Femur (tissue), 1 donor: ENCODE measurements at regions not wholly inside any gene's neighbourhood (a gene's known extent, or its start where the extent isn't known, plus 50 kb on each side); places are given as distances from the start of the nearest gene placed in this dataset.
"Not testable (repeated sequence)": the region's sequence is repeated elsewhere in the genome, so short reads cannot be mapped to it uniquely, and the experiment has no call there.

Experiments
- DNase-seq: peaks from one replicate; pipeline ENCODE4 v3.0.0-alpha.2; 2017

DNA sequence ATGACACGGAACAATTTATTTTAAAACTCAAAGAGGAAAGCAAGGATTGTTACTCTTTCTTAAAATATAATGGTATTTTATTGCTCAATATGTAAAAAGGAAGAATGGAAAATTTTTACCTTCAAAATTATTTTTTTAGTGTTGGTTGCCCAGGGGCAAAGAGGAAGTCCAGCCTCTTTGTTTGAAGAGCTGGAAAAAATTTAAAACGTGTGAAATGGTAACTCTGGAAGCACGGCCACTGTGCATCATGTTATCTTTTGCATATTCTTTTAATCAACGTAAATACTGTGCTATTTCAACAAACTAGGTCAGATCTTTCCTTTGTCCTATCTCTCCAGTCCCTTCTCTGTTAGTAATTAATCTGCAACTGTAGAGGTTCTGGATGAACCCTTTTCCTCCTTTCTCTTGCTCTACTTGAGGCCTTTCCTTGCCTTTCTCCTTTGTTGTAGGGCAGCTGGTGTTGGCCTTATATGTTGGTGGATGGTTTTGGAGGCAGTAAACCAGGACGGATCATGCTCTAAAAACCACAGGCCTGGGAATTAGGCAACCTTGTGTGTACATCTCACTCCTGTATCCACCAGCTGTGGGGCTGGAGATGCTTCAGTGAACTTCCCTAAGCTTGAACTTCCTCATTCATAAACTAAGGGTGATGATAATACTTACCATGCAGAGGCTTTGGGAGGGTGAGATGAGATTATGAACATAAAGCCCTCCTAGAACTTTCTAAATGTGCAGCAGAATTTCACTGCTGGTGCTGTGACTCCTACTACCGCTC, 143.3 kb downstream of the PRL start:
- DNase-seq = no peak

DNA sequence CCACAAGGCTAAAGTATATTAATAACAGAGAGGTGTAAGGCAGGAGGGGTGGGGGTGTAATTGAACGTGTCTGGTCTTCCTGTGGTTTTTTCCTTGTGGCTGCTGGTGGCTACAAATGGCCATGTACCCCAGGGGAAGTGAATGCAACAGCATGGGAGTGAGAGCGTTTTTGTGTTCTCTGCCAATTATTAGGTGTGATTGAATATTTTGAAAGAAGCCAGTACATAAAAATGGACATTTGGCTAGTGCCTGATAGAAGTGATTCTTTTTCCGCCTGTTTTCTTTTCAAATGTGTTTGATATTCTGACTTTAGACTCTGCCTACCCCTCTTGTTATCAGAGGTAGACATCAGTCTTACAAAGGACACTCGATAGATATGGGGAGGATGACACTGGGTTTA, 141.3 kb downstream of the PRL start:
- no peak for DNase-seq

DNA sequence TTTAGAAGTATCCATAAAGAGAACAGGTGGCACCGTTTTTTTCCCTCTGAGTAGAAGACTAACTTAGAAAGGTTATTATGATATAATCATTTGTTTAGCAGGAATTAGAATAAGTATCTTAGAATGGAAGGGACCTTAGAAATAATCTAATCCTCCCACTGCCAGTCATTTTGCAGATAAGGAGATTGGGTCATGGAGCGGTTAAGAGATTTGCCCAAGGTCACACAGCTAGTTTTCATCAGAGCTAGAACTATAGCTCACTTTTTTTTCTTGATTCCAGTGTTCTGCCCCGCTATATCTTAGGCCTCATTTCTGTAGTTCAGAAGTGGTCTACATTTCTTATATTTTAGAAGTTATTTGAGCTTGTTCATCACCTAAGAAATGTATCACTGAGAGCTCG, 139.6 kb downstream of the PRL start:
- DNase-seq = no peak

DNA sequence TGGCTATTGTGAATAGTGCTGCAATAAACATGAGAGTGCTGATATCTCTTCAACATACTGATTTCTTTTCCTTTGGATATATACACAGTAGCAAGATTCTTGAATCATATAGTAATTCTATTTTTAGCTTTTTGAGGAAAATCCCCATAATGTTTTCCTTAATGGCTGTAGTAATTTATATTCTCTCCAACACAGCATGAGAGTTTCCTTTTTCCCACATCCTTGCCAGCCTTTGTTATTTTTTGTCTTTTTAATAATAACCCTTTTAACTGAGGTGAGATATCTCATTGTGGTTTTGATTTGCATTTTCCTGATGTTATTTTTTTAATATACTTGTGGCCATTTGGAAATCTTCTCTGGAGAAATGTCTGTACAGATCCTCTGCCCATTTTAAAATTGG, 132.6 kb downstream of the PRL start:
- no peak for DNase-seq

DNA sequence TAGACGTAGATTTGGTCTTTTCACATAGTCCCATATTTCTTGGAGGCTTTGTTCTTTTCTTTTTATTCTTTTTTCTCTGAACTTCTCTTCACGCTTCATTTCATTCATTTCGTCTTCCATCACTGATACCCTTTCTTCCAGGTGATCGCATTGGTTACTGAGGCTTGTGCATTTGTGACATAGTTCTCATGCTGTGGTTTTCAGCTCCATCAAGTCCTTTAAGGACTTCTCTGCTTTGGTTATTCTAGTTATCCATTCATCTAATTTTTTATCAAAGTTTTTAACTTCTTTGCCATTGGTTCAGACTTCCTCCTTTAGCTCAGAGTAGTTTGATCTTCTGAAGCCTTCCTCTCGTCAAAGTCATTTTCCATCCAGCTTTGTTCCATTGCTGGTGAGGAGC, 125.8 kb downstream of the PRL start:
- not testable (repeated sequence) for DNase-seq

- not testable (repeated sequence) for DNase-seq
Observed at GRCh38 chr6:22171885-22172284, 125.0 kb downstream of the PRL start.

- DNase-seq = no peak
Observed at GRCh38 chr6:22173311-22173710, 123.5 kb downstream of the PRL start.

DNA sequence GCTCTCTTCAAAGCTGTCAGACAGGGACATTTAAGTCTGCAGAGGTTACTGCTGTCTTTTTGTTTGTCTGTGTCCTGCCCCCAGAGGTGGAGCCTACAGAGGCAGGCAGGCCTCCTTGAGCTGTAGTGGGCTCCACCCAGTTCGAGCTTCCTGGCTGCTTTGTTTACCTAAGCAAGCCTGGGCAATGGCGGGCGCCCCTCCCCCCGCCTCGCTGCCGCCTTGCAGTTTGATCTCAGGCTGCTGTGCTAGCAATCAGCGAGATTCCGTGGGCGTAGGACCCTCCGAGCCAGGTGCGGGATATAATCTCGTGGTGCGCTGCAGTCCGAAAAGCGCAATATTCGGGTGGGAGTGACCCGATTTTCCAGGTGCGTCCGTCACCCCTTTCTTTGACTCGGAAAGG, 116.6 kb downstream of the PRL start:
- not testable (repeated sequence) for DNase-seq

DNA sequence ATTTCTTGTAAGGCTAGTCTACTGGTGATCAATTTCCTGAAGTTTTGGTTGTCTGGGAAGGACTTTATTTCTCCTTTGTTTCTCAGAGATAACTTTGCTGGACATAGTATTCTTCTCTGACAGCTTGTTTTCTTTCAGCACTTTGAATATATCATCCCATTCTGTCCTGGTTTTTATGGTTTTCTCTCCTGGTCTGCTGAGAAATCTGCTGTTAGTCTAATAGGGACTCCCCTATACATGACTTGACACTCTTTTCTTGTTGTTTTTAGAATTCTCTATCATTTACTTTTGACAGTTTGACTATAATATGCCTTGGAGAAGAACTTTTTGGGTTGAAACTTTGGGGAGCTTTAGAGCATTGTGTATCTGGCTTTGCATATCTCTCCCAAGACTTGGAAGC, 112.5 kb downstream of the PRL start:
- DNase-seq = no peak

DNA sequence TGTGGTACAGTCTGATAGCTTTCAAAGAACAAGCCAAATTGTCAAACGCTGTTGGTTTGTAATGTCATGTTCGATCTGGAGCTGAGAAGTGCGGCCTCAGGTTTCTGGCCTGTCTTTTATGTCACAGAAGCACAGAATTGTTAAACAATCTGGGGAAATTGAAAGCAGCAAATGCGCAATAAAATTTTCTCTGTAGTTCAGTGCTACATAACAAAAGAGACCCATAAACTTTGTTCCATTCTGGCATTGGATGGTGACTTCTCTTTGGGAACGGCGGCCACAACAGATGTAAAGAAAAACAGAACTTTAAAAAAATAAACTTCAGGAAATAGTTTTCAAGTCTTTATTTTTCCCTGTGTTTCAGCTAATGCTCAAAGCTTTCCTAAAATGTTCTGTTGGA, 106.9 kb downstream of the PRL start:
- no peak for DNase-seq

- DNase-seq = no peak
Observed at GRCh38 chr6:22194188-22194921, 102.5 kb downstream of the PRL start.

DNA sequence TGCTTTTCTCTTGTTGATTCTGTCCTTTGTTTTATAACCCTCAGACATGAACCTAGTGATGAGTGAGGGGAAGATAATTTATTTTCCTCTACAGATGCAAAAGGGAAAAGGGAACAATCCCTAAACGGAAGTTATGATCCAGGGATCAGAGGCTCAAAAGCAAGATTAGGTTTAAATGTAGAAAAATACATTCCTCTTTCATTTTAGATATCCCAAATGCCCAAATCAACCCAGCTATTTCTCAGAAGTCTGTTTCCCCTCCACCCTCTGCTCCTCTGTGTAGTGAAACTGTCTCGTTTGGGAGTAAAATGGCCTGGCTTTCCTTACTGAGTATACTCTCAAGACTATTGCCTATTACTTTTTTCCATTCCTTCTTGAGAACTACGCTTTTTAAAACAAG, 97.1 kb downstream of the PRL start:
- no peak for DNase-seq

DNA sequence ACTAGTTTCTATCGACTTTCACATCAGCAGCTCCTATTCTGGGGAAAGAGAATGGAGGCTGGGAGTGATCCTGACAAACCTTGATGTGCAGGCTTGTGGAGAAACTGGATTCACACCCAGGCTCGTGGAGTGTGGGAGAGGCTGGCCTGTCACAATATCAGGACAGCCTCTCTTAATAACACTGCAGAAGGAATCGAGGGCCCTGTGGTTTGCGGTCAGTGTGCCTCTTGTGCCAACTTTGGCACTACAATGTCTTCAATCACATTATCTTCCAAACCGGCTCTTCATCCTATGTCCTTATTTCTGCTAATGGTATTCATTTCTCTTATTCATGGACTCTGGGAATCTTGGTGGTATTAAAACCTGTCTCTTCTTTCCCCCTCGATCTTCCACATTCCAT, 92.7 kb downstream of the PRL start:
- DNase-seq = no peak

GRCh38 chr6:22205266-22205665, 91.6 kb downstream of the PRL start:
- DNase-seq = no peak

DNA sequence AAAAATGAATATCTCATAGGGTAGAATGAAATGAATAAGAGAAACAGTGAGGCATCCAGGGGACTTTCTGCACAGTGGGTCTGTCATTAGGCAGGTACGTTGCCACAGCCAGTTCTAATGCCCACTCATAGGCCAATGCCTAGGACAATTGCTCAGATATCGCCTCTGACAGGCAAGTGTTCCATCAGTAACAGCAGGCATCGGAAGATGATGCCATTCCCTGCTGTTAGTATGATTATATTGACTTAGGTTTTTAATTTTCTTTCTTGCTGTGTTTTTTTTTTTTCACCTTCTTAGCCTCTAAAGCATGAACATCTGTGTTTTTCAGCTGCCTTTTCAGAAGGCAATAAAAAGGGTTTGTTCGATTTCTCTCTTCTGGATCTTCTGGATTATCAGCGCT, 90.7 kb downstream of the PRL start:
- DNase-seq = no peak

DNA sequence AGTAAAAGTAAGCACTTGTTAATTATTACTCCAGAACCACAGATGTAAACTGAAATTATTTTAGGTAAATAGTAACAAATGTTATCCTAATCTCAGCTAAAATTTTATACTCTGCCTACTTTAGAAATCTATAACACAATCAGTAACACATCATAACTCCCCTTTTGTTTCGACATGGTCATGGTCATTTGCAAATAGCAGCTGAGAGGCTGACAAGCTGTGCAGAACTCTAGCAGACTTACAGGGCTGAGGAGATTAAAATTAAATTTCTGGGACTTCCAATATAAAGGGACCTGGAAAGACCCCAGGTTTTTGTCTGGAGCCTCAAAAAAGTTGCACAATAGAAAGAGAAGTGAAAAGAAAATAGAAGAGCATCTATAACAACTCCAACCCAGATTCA, 88.8 kb downstream of the PRL start:
- DNase-seq = no peak

DNA sequence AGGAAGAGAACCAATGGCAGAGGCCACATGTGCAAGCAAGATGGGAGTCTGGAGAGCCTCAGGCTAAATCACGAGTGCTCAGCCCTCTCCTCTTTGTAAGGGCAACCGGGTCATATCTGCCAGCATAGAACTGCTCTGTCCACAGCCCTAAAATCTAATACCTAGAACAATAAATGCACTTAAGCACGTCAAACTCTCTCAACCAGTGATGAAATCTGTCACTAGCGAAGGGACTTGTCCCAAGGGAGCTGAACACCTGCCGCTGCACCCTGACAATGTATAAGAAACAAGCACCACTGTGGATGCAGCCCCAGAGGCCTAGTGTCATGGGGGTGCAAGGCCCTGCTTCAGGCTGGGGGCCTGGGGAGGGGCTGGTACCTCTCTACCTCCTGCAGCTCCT, 82.5 kb downstream of the PRL start:
- no peak for DNase-seq

- DNase-seq = not testable (repeated sequence)
Observed at GRCh38 chr6:22215474-22215873, 81.4 kb downstream of the PRL start.

- no peak for DNase-seq
Observed at GRCh38 chr6:22218410-22218809, 78.4 kb downstream of the PRL start.

DNA sequence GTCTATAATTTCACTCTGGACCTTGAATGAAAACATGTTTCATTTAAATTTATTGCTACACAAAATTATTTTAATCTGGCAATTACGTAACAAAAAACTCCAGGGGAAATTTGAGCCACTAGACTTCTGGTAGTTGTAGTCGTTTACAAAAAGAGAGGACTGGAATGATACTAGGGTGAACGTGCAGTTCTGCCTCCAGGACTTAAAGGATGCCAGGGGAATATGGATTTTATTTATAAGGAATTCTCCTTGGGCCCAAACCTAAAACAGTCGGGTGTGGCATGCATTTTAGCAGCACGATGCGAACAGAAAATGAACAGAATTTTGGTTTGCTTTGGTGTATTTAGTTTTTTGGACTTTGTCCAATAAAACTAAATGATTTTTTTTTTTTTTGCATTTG, 76.9 kb downstream of the PRL start:
- DNase-seq = no peak

- no peak for DNase-seq
Observed at GRCh38 chr6:22221211-22221610, 75.6 kb downstream of the PRL start.

GRCh38 chr6:22221630-22222029, 75.2 kb downstream of the PRL start:
- no peak for DNase-seq

DNA sequence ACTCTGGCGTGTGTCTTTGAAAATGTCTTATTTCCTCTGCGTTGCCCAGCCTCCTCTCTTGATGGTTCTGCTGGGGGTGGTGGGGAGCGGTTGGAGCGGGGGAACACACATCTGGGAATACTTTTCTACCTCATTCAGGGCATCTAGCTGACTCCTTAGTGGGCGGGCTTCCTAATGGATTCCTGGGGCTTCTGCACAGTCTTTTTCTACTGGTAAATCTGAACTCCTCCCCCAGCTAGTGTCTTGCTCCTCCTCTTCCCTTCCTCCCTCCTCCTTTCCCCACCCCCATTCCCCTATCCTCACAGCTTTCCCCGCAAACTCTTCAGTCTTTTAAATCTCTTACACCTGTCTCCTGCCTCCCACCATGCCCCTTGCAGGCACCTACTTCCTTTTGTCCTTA, 74.4 kb downstream of the PRL start:
- no peak for DNase-seq

GRCh38 chr6:22227824-22228610, 68.8 kb downstream of the PRL start:
- no peak for DNase-seq
